Upper lobe of left lung (tissue), 6 donors: ENCODE measurements at regions not wholly inside any gene's neighbourhood (a gene's known extent, or its start where the extent isn't known, plus 50 kb on each side); places are given as distances from the start of the nearest gene placed in this dataset.
"Not testable (repeated sequence)": the region's sequence is repeated elsewhere in the genome, so short reads cannot be mapped to it uniquely, and the experiment has no call there.

ENCODE experiments used
- ATAC-seq, 2 donors: fragments of 200-7000 bp; cut with Tn5 transposase; one replicate each; pipeline ENCODE4 v1.9.1; 2022; ENCODE audit warnings: mild to moderate bottlenecking in 2 of 2, moderate library complexity in 2 of 2; ENCODE audit not compliant: low FRiP score in 2 of 2
- DNase-seq, 2 donors: peaks; one replicate each; pipeline ENCODE4 v3.0.0-alpha.2; 2019 to 2020
- H3K27ac ChIP-seq, 4 donors: fragments of 200-600 bp; sonication (generic); one replicate each; pipeline ENCODE4 v1.5.1; 2016 to 2019
- H3K27me3 ChIP-seq, 4 donors: fragments of 200-600 bp; sonication (generic); one replicate each; pipeline ENCODE4 v1.5.1; 2017 to 2019
- H3K36me3 ChIP-seq, 4 donors: fragments of 200-600 bp; sonication (generic); one replicate each; pipeline ENCODE4 v1.5.1; 2016 to 2019
- H3K4me1 ChIP-seq, 4 donors: fragments of 200-600 bp; sonication (generic); one replicate each; pipeline ENCODE4 v1.5.1; 2018 to 2019
- H3K4me3 ChIP-seq, 4 donors: fragments of 200-600 bp; sonication (generic); one replicate each; pipeline ENCODE4 v1.5.1; 2017 to 2019; ENCODE audit warnings: mild to moderate bottlenecking in 2 of 4, moderate library complexity in 1 of 4
- H3K9me3 ChIP-seq, 4 donors: fragments of 200-600 bp; sonication (generic); one replicate each; pipeline ENCODE4 v1.5.1; 2018 to 2019
- EP300 ChIP-seq, 4 donors: sonication (generic); formaldehyde crosslinking; IDR thresholded peaks; one replicate each; pipeline ENCODE4 v1.5.1; 2017; ENCODE audit warnings: antibody characterized with exemption in 4 of 4, control low read depth in 2 of 4
- POLR2A ChIP-seq, 4 donors: fragments of 450-650 bp; IDR thresholded peaks; one replicate each; pipeline ENCODE4 v1.5.1; 2016 to 2017; ENCODE audit warnings: antibody characterized with exemption in 4 of 4, mild to moderate bottlenecking in 2 of 4
- POLR2AphosphoS5 ChIP-seq, 2 donors: sonication (generic); formaldehyde crosslinking; IDR thresholded peaks; one replicate each; pipeline ENCODE4 v1.5.1; 2017; ENCODE audit warnings: antibody characterized with exemption in 2 of 2
- WGBS, 2 donors: methylation state at CpG; one replicate each; pipeline ENCODE4 v1.1.5; 2017 to 2018; 5-methylcytosine and 5-hydroxymethylcytosine counted together
- TF ChIP-seq, protein P1 (sequence below), 6 experiments: fragments of 450-650 bp in 4 of 6; fragments of 200-600 bp in 2 of 6; sonication (generic) in 2 of 6; IDR thresholded peaks; one replicate each; pipeline ENCODE4 v1.5.1; 2016 to 2019; ENCODE audit warnings: antibody characterized with exemption in 6 of 6
- donor health status: DM: no; HTN: no; CAD: no; lungs with moderate emphysema.
- donor health status: DM: no; HTN: yes; CAD: no; lungs with severe emphysema.

DNA sequence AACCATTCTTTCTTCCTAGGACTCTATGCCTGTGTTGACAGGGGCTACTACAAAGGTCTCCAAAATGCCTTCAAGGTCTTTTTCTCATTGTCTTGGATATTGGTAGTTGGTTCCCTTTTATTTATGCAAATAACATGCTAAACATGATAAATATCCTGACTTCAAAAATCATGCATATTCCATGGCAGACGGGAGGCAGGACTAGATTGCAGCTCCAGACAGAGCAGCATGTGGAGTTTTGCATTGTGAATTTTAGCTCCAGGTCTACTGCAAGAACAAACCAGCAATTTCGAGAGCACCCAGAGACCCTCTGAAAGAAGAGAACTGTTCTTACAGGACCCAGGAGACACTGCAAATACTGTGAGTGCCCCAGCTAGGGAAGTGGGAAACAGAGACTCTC is 254.9 kb downstream of the RCHY1 start:
- ATAC-seq = no peak
- no peaks in the 10 kb centered on the region for H3K9me3 ChIP-seq
- no peaks in the 10 kb centered on the region for H3K27me3 ChIP-seq
- H3K36me3 ChIP-seq = no peaks in the 10 kb centered on the region
- no peak overlapping the region for H3K4me3 ChIP-seq
- no peak overlapping the region for H3K27ac ChIP-seq
- no peaks in the 10 kb centered on the region for H3K4me1 ChIP-seq
- 84 to 85% methylated on average over 2 of the region's 2 CpGs for WGBS, 2 donors
- DNase-seq = no peak
- TF ChIP-seq POLR2AphosphoS5 (IDR thresholded peaks at IDR 0.05) (no peak), POLR2A (IDR thresholded peaks at IDR 0.05) (no peak), EP300 (IDR thresholded peaks at IDR 0.05) (no peak)
- TF ChIP-seq, protein P1, sequence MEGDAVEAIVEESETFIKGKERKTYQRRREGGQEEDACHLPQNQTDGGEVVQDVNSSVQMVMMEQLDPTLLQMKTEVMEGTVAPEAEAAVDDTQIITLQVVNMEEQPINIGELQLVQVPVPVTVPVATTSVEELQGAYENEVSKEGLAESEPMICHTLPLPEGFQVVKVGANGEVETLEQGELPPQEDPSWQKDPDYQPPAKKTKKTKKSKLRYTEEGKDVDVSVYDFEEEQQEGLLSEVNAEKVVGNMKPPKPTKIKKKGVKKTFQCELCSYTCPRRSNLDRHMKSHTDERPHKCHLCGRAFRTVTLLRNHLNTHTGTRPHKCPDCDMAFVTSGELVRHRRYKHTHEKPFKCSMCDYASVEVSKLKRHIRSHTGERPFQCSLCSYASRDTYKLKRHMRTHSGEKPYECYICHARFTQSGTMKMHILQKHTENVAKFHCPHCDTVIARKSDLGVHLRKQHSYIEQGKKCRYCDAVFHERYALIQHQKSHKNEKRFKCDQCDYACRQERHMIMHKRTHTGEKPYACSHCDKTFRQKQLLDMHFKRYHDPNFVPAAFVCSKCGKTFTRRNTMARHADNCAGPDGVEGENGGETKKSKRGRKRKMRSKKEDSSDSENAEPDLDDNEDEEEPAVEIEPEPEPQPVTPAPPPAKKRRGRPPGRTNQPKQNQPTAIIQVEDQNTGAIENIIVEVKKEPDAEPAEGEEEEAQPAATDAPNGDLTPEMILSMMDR (IDR thresholded peaks at IDR 0.05) = no peak

DNA sequence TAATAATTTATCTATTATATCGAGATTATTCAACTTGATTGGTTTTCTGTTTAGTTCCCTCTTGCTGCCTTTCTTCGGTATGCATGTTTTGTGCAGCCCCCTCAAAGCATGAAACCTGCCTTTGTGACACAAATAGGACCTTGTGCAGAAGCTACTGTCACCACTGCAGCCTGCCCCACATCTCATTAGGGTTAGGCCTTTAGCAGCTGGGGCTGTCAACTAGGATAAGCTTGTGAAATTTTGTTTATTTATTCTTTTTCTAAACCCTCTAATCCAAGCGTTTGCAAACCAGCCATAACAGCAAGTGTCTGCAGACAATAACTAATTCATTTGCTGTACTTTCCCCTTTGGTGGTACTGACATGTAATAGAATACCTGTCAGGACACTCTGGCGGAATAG is 258.9 kb downstream of the RCHY1 start:
- TF ChIP-seq, protein P1 (IDR thresholded peaks at IDR 0.05) = no peak
- TF ChIP-seq POLR2AphosphoS5 (IDR thresholded peaks at IDR 0.05) = no peak
- no peak for TF ChIP-seq POLR2A (IDR thresholded peaks at IDR 0.05)
- TF ChIP-seq EP300 (IDR thresholded peaks at IDR 0.05) = no peak
- no peak overlapping the region for H3K27ac ChIP-seq
- H3K36me3 ChIP-seq = no peaks in the 10 kb centered on the region
- no peaks in the 10 kb centered on the region for H3K27me3 ChIP-seq
- no peak for DNase-seq
- no peak for ATAC-seq
- H3K9me3 ChIP-seq = no peaks in the 10 kb centered on the region
- no peaks in the 10 kb centered on the region for H3K4me1 ChIP-seq
- WGBS, 2 donors = 73 to 76% methylated on average over 4 of the region's 4 CpGs
- no peak overlapping the region for H3K4me3 ChIP-seq

GRCh38 chr4:75254745-75255144 is 259.5 kb downstream of the RCHY1 start:
- H3K9me3 ChIP-seq = no peaks in the 10 kb centered on the region
- H3K27ac ChIP-seq = no peak overlapping the region
- DNase-seq (peak in 1 of 2 donors; percentile 4), ATAC-seq (no peak)
- 91 to 92% methylated on average over 6 of the region's 6 CpGs for WGBS, 2 donors
- no peaks in the 10 kb centered on the region for H3K27me3 ChIP-seq
- no peak overlapping the region for H3K4me3 ChIP-seq
- TF ChIP-seq, protein P1 (IDR thresholded peaks at IDR 0.05) = no peak
- TF ChIP-seq POLR2A (IDR thresholded peaks at IDR 0.05) (no peak), POLR2AphosphoS5 (IDR thresholded peaks at IDR 0.05) (no peak), EP300 (IDR thresholded peaks at IDR 0.05) (no peak)
- H3K36me3 ChIP-seq = no peaks in the 10 kb centered on the region
- H3K4me1 ChIP-seq = no peaks in the 10 kb centered on the region

GRCh38 chr4:75253094-75253493 is 261.1 kb downstream of the RCHY1 start:
- WGBS, 2 donors = 68 to 96% methylated on average over 3 to 4 of the region's 4 CpGs
- not testable (repeated sequence) for ATAC-seq, DNase-seq

GRCh38 chr4:75251547-75251946 is 262.7 kb downstream of the RCHY1 start:
- DNase-seq (no peak), ATAC-seq (no peak)
- no peak overlapping the region for H3K4me3 ChIP-seq
- no peaks in the 10 kb centered on the region for H3K27me3 ChIP-seq
- no peak for TF ChIP-seq POLR2AphosphoS5 (IDR thresholded peaks at IDR 0.05)
- no peak for TF ChIP-seq POLR2A (IDR thresholded peaks at IDR 0.05)
- TF ChIP-seq EP300 (IDR thresholded peaks at IDR 0.05) = no peak
- TF ChIP-seq, protein P1 (IDR thresholded peaks at IDR 0.05) = no peak
- no peaks in the 10 kb centered on the region for H3K9me3 ChIP-seq
- WGBS, 2 donors = 83 to 87% methylated on average over 3 of the region's 3 CpGs
- H3K4me1 ChIP-seq = peaks cover 0 to 7% (median 0%) of the 10 kb centered on the region in 4 donors
- no peak overlapping the region for H3K27ac ChIP-seq
- H3K36me3 ChIP-seq = no peaks in the 10 kb centered on the region

More at GRCh38 chr4:75253094-75253493, 261.1 kb downstream of the RCHY1 start:
- not testable (repeated sequence) for H3K36me3 ChIP-seq, H3K27ac ChIP-seq, H3K9me3 ChIP-seq, H3K4me3 ChIP-seq, H3K4me1 ChIP-seq, H3K27me3 ChIP-seq
